ENCODE measurements at regions not wholly inside any gene's neighbourhood (a gene's known extent, or its start where the extent isn't known, plus 50 kb on each side); places are given as distances from the start of the nearest gene placed in this dataset.
A peak's percentile ranks its signal among the peaks of the same experiment; 100 is the strongest.

GRCh38 chr2:180419212-180419611 lies 412.1 kb upstream of the CWC22 start:
- no peak for DNase-seq (ENCODE audit: low read depth)
- H3K4me3 ChIP-seq (ENCODE audit: low read depth, low read length): no peak overlapping the region

DNA sequence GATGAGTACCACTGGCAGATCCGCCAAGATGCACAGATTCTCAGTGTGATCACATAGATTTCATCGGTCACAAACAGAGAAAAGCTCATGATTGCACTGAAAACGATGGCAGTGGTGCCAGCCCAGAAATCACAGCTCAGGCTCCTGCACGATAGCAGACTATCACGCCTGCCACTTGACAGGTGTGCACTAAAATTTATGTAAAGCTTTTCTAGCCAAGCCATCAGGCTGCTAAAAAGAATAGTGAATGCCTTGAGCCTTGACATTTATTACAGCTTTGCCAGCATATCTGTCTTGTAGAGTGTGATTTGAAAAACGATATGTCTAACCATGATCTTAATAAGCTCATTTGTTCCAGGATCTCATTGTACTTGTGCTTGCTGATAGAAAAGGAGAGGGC lies 409.5 kb upstream of the CWC22 start:
- H3K4me3 ChIP-seq (ENCODE audit: low read depth, low read length): no peak overlapping the region
- DNase-seq (ENCODE audit: low read depth): no peak
- no peak for TF ChIP-seq CTCF (IDR thresholded peaks at IDR 0.05; ENCODE audit: control insufficient read depth, extremely low read depth, insufficient read depth)

More at GRCh38 chr2:180419212-180419611, 412.1 kb upstream of the CWC22 start:
- no peak for TF ChIP-seq CTCF (IDR thresholded peaks at IDR 0.05; ENCODE audit: control insufficient read depth, extremely low read depth, insufficient read depth)

DNA sequence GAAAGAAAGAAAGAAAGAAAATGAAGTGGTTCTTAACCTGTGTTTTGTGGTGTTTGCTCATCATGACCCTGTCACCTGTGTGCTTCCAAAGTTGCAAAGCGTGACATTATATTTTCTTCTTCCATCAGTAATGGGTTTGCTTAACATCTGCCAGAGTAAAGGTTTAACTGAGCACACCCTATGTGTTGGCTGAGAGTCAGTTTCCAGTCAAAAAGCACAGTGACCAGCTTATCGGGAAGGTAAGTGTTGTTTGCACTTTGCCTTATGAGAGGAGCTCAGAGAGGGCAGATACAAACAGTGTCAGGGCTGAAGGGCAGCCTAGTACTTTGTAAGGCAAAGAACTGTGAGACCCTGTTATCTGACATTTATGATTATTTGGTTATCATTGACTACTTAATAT lies 406.2 kb upstream of the CWC22 start:
- TF ChIP-seq CTCF (IDR thresholded peaks at IDR 0.05; ENCODE audit: control insufficient read depth, extremely low read depth, insufficient read depth): no peak
- peak; percentile 73 for DNase-seq (ENCODE audit: low read depth)
- no peak overlapping the region for H3K4me3 ChIP-seq (ENCODE audit: low read depth, low read length)

DNA sequence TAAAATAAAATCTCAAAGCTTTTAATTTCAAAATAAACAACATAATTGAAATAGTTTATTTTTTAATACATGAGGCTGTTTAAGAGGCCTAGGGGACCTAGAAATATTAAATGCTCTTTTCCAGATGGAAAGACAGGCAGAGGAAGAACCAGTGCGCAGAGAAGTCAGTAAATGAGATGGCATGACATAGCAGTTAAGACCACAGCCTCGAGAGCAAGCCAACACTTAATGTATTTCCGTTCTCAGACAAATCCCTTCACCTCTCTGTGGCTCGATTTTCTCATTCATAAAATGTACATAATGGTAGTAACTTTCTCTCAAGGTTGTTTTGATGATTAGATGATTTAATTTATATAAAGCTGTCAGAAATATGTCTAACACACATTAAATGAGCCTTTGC lies 405.1 kb upstream of the CWC22 start:
- TF ChIP-seq CTCF (IDR thresholded peaks at IDR 0.05; ENCODE audit: control insufficient read depth, extremely low read depth, insufficient read depth): no peak
- H3K4me3 ChIP-seq (ENCODE audit: low read depth, low read length): no peak overlapping the region
- no peak for DNase-seq (ENCODE audit: low read depth)

DNA sequence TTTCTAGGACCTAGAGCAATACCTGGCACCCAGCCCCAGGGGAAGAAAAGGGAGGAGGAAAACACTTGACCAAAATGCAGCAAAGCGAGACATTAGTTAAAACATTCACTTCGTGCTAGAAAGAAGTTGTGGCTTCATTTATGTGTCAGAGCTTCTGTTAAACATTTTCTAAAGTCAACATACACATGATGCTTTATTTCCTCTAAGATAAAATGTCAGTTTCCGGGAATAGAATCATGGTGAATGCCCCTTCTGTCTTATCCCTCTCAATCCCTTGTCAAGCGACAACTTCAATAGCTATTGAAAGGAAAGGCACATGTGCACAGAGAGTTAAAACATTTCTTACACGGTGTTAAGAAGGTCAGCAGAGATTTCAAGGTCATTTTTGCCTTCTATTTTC lies 404.6 kb upstream of the CWC22 start:
- no peak overlapping the region for H3K4me3 ChIP-seq (ENCODE audit: low read depth, low read length)
- no peak for DNase-seq (ENCODE audit: low read depth)
- TF ChIP-seq CTCF (IDR thresholded peaks at IDR 0.05; ENCODE audit: control insufficient read depth, extremely low read depth, insufficient read depth): no peak

GRCh38 chr2:180406687-180407086 lies 399.6 kb upstream of the CWC22 start:
- TF ChIP-seq CTCF (IDR thresholded peaks at IDR 0.05; ENCODE audit: control insufficient read depth, extremely low read depth, insufficient read depth): no peak
- DNase-seq (ENCODE audit: low read depth): no peak
- no peak overlapping the region for H3K4me3 ChIP-seq (ENCODE audit: low read depth, low read length)

- TF ChIP-seq CTCF (IDR thresholded peaks at IDR 0.05; ENCODE audit: control insufficient read depth, extremely low read depth, insufficient read depth): no peak
- no peak for DNase-seq (ENCODE audit: low read depth)
- no peak overlapping the region for H3K4me3 ChIP-seq (ENCODE audit: low read depth, low read length)
These were observed 398.4 kb upstream of the CWC22 start for GRCh38 chr2:180405520-180405919.
